A673 (cell line): ENCODE measurements at regions not wholly inside any gene's neighbourhood (a gene's known extent, or its start where the extent isn't known, plus 50 kb on each side); places are given as distances from the start of the nearest gene placed in this dataset.

ENCODE experiments used
- BruUV-seq: library from RNA; stranded (reverse); fragments of 400-500 nt; replicated peaks from 2 replicates; lab custom pipeline; 2021; lab: Mats Ljungman, UMichigan
- CTCF ChIA-PET: fragments of 300-600 bp; sonication (Branson Sonifier 250); formaldehyde crosslinking; loops from one replicate; lab custom pipeline; 2022; ENCODE audit warnings: antibody characterized with exemption; lab: Charles Lee
- POLR2A ChIA-PET: fragments of 300-600 bp; sonication (Branson Sonifier 250); formaldehyde crosslinking; loops from one replicate; lab custom pipeline; 2022; ENCODE audit warnings: antibody characterized with exemption; ENCODE audit not compliant: low non-redundant PET; lab: Charles Lee
- DNase-seq: peaks from one replicate; pipeline ENCODE4 v3.0.0-alpha.2; 2015; ENCODE audit warnings: low spot score
- H3K27ac ChIP-seq: fragments of 200-600 bp; sonication (generic); 2 replicates; pipeline ENCODE4 v1.5.1; 2016; ENCODE audit warnings: mixed run types, low read depth, mild to moderate bottlenecking, mixed read lengths, antibody characterized with exemption, low read length; ENCODE audit not compliant: poor library complexity, severe bottlenecking
- H3K27me3 ChIP-seq: fragments of 200-600 bp; sonication (generic); replicated peaks from 2 replicates; pipeline ENCODE4 v1.6.1; 2017; ENCODE audit warnings: mixed run types, low read depth, mild to moderate bottlenecking, mixed read lengths, antibody characterized with exemption, low read length; ENCODE audit not compliant: insufficient read depth, poor library complexity
- H3K36me3 ChIP-seq: fragments of 200-600 bp; sonication (generic); 2 replicates; pipeline ENCODE4 v1.6.1; 2016; ENCODE audit warnings: mixed run types, mild to moderate bottlenecking, mixed read lengths, antibody characterized with exemption, low read length; ENCODE audit not compliant: insufficient read depth, poor library complexity, severe bottlenecking
- H3K4me1 ChIP-seq: fragments of 200-600 bp; sonication (generic); 2 replicates; pipeline ENCODE4 v1.6.1; 2017; ENCODE audit warnings: mixed run types, mild to moderate bottlenecking, mixed read lengths, antibody characterized with exemption, low read length; ENCODE audit not compliant: insufficient read depth, poor library complexity, severe bottlenecking
- H3K4me3 ChIP-seq: fragments of 200-600 bp; sonication (generic); 2 replicates; pipeline ENCODE4 v1.5.1; 2016; ENCODE audit warnings: low read depth, mixed run types, mild to moderate bottlenecking, mixed read lengths, low read length; ENCODE audit not compliant: poor library complexity, severe bottlenecking
- H3K9me3 ChIP-seq: fragments of 200-600 bp; sonication (generic); 2 replicates; pipeline ENCODE4 v1.6.1; 2016; ENCODE audit warnings: mixed run types, low read depth, mild to moderate bottlenecking, mixed read lengths, antibody characterized with exemption, low read length; ENCODE audit not compliant: poor library complexity, severe bottlenecking
- EZH2 ChIP-seq: fragments of 200-600 bp; sonication (generic); IDR thresholded peaks from 2 replicates; pipeline ENCODE4 v1.6.1; 2017; ENCODE audit warnings: borderline replicate concordance, low read depth, mild to moderate bottlenecking, mixed read lengths, antibody characterized with exemption, low read length; ENCODE audit not compliant: poor library complexity, severe bottlenecking
- intact Hi-C: fragments of 100-400 bp; cut with micrococcal nuclease; formaldehyde crosslinking; loops from one replicate; pipeline ENCODE4 v1.10.0; 2022; ENCODE audit not compliant: unreplicated experiment
- TF ChIP-seq, protein P1 (sequence below): fragments of 300-800, 200-600 bp; sonication (generic); conservative IDR thresholded peaks from 2 replicates; pipeline ENCODE4 v1.5.1; 2017; ENCODE audit warnings: low read depth, mild to moderate bottlenecking, antibody characterized with exemption, low read length, moderate library complexity, mixed read lengths

DNA sequence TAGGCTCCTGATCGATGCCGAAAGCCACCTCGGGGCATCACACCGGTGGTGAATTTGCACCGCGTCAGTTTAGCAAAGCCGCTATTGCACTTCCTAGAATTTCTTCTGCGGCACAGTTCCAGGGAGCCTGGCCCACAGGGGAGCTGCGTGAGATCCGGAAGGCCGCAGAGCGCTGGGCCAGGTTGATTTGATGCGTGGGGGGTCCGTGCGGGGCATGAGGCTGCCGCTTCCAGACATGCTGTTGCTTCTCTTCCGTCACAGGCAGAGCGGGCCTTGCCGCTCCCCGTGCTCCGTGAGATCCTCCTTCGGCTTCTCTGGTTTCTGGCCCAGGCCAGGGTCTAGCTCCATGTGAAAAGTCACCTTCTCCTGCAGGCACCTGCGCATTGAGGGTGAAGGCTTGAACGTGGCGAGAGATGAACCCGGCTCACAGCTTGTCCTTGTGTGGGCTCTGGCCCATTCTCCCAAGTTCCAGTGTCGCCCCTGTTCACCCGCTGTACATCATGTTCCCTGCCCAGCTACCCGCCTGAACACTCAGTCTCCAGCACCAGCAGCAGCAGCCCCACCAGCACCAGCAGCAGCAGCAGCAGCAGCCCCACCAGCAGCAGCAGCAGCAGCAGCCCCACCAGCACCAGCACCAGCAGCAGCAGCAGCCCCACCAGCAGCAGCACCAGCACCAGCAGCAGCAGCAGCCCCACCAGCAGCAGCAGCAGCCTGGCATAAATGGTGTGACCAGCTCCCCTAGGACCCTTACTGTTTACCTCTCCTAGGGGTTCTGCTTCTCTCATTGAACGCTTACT, 131.2 kb downstream of the TRIML1 start:
- Histone ChIP-seq H3K4me1 (no peaks in the 10 kb centered on the region), H3K27me3 (peaks cover 7% of the 10 kb centered on the region), H3K36me3 (no peaks in the 10 kb centered on the region), H3K9me3 (no peaks in the 10 kb centered on the region), H3K4me3 (no peak overlapping the region), H3K27ac (no peak overlapping the region)
- no TSS peak for BruUV-seq
- CTCF ChIA-PET: no interaction called here
- TF ChIP-seq, protein P1, sequence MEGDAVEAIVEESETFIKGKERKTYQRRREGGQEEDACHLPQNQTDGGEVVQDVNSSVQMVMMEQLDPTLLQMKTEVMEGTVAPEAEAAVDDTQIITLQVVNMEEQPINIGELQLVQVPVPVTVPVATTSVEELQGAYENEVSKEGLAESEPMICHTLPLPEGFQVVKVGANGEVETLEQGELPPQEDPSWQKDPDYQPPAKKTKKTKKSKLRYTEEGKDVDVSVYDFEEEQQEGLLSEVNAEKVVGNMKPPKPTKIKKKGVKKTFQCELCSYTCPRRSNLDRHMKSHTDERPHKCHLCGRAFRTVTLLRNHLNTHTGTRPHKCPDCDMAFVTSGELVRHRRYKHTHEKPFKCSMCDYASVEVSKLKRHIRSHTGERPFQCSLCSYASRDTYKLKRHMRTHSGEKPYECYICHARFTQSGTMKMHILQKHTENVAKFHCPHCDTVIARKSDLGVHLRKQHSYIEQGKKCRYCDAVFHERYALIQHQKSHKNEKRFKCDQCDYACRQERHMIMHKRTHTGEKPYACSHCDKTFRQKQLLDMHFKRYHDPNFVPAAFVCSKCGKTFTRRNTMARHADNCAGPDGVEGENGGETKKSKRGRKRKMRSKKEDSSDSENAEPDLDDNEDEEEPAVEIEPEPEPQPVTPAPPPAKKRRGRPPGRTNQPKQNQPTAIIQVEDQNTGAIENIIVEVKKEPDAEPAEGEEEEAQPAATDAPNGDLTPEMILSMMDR: no peak
- no peak for TF ChIP-seq EZH2
- POLR2A ChIA-PET: no interaction called here
- no peak for DNase-seq
- intact Hi-C loops: no loop called here

DNA sequence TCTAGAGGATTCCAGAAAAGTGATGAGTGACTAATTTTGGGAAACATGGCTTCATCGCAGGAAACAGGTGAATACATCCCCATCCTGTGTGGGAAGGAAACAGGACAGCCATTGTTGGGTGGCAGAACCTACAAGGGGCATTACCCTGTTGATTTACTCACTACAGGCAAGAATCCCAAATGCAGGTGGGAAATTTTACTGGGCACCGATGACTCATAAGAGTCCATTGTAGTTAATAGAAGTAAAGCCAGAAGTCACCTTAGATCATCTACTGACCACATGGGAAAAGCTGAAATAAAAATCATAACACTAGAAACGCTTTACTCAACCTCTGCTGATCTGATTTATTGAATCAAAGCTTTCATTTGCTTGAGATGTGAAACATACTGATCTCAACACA, 136.4 kb downstream of the TRIML1 start:
- no peak for TF ChIP-seq EZH2
- TF ChIP-seq, protein P1: no peak
- intact Hi-C loops: no loop called here
- H3K4me1 ChIP-seq: no peaks in the 10 kb centered on the region
- H3K27me3 ChIP-seq: peaks cover 17% of the 10 kb centered on the region
- POLR2A ChIA-PET: no interaction called here
- BruUV-seq: no TSS peak
- CTCF ChIA-PET: no interaction called here
- no peak overlapping the region for H3K4me3 ChIP-seq
- H3K36me3 ChIP-seq: no peaks in the 10 kb centered on the region
- H3K9me3 ChIP-seq: no peaks in the 10 kb centered on the region
- H3K27ac ChIP-seq: no peak overlapping the region
- DNase-seq: no peak

DNA sequence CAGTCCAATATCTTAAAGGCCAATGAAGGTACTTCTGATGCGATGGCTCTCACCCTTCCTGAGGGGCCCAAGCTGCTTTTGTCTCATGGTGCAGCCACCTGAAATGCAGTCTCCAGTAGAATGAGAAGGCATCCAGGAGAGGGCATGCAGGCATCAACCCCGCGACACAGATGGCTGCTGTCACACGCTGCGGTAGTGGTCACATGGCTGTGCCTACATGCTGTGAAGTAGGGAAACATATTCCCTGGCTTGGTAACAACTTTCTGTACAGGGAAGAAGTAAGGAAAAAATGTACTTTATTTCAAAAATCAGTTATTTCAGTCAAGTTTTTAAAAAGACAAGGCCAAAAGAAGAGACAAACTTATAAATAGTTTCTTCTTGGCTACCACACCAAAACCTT, 139.9 kb downstream of the TRIML1 start:
- TF ChIP-seq, protein P1: no peak
- no peak for TF ChIP-seq EZH2
- Histone ChIP-seq H3K4me1 (no peaks in the 10 kb centered on the region), H3K27ac (no peak overlapping the region), H3K27me3 (peaks cover 36% of the 10 kb centered on the region), H3K4me3 (no peak overlapping the region), H3K9me3 (no peaks in the 10 kb centered on the region), H3K36me3 (no peaks in the 10 kb centered on the region)
- intact Hi-C loops: no loop called here
- no peak for DNase-seq
- ChIA-PET CTCF (no interaction called here), POLR2A (no interaction called here)
- BruUV-seq: no TSS peak
